GM18502 (cell line): ENCODE measurements at regions not wholly inside any gene's neighbourhood (a gene's known extent, or its start where the extent isn't known, plus 50 kb on each side); places are given as distances from the start of the nearest gene placed in this dataset.

ENCODE experiments used
- ATAC-seq: cut with Tn5 transposase; IDR thresholded peaks from one replicate; pipeline ENCODE4 v1.9.1; 2021; ENCODE audit warnings: mild to moderate bottlenecking; ENCODE audit not compliant: unreplicated experiment, poor library complexity

DNA sequence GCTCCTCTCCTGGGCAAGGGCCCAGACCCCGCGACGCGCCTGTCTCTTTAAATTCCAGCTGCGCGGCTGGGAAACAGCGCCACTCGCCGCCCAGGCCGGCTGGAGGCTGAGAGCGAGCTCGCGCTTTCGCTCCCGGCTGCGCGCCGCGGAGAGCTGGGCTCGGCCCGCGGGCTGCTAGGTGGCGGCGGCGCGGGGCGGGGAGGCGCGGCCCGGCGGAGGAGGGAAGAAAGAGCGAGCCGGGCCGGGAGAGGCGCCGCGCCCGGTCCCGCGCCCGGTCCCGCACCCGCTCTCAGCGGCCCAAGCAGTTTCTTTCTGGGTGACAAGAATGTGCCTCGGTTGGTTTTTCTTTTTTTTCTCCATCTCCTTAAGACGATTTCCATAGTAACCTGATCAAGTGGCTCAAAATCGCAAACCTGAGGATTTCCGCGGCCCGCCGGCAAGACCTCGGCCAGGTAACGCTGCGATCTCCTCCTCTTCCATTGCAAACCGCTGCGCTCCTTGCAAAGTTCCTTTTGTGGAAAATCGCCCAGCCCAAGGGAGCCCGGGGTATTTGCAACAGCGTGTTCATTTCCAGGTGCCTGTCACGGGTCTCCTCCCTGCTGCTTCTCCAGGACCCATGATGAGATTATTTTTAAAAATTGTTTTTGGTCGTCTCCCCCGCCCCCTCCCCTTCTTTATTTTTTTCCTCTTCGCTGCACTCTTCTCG is 259.5 kb upstream of the E2F7 start:
- ATAC-seq: peak; percentile 96

DNA sequence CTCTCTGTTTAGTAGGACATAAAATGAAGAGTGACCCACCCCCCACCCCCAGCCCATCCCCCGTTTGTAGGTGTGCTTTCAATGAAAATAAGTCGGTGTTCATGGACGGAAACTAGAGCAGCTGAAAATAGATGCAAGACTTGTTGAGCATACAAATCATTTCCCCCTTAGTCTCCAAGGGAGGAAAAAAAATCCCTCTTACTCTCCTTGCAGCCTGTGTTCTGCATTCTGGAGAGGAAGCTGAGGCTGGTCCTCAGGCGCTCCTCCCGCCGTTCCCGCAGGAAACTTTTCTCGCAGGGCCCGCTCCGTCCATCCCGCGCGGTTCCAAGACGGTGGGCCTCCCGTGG is 259.0 kb upstream of the E2F7 start:
- no peak for ATAC-seq

DNA sequence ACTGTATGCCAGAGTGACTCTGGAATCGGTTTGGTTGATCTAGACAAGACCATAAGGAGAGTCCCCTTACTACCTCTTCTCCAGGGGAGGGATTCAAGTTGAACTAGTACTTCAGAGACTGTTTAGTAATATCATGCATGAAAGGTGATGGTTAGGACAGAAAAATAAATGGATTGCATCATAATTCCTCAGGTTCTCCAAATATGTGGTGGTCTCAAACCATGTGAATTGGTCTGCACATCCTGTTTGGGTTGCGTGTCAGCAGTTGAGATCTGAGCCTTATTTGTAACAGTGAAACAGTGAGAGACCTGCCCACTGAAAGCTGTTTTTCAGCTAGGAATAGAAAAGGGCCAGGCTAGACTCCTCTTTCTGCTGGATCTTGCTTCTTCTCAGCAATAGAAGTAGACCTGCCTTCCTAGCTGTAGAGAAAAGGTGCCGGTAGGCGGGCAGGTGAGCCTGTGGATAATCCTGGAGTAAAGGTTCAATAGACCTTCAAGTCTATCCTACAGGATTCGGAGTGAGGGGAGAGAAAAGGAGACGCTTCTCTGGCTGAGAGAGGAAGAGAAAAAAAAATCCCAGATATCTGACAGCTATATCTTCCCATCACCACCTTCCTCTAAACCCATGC is 258.5 kb upstream of the E2F7 start:
- ATAC-seq: no peak

DNA sequence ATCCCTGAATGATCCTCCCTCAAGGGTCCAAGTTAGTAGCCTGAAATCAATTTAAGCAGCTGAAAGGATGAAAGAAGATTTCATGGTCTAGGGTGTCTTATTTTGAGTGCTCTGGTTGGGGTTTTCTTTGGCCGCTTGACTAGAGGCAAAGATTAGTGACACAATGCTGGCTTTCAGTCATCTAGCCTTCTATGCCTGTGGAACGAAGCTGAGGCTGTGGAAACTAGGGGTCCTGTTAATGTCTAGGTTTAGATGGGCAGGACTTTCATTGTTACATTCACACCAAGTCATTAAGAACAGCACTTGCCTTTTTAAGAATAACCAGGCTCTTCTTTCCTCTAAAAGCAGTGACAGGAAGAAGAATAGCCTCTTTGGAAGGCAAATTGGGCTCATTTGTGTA is 253.8 kb upstream of the E2F7 start:
- no peak for ATAC-seq

DNA sequence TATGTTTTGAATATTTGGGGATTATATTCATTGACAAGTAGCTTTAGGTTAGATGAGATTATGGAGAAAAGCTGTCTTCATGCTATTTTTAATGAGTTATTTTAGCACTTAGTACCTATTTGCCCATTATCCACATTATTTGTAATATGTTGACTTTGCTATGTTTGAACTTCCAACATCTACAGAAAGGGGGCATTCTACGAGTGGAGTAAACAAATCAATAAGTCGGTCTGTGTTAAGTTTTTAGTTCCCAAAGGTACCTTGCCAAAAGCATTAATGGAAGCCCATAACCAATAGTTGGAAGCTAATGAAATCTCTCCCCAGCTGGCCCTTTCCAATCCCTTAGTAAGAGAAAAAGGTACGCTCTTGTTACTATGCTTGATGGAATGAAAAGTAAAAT is 250.0 kb upstream of the E2F7 start:
- ATAC-seq: no peak

DNA sequence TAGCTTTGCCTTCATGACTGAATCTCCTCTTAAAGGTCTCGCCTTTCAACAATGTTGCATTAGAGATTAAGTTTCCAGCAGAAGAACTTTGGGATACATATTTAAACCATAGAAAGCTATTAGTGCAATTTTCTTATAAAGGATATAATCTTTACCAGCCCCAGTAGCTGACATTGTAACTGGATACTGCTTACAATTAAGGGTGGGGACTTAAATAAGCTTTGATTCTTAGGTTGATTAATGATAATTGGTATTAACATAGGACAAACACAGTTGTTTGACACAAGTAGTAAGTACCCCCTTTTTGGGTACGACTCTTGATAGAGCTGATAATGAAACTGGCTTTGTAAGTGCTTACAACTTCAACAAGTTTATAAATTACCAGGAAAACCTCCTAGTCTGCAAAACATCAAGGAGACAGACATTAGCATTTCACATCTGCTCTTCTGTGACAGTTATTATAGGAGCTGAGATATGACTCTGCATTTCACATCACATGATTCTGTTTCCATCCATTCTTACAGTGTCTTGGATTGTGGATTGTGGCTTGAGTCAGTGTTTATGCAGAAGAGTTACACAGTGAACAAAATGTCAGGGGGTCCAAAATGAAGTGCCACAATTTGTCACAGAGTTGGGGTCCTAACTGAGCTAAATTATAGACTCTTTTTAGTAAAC is 249.1 kb upstream of the E2F7 start:
- no peak for ATAC-seq

DNA sequence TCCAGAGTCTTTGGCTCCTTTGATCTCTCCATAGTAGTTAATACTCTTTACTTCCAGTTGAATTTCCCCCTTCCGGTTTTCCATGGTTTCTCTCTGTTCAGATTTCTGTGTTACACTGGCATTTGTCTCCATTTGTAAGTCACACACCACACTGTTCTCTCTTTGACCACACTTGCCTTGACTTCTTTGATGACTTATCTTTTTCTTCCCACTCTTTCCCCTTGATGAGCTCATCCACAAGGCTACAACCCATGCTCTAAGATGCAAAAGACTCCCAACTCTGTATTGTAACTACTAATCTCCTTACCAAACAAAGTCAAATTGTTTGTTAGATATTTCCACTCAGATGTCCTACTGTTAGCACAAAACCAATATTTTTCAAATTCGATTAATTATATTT is 242.7 kb upstream of the E2F7 start:
- ATAC-seq: no peak

DNA sequence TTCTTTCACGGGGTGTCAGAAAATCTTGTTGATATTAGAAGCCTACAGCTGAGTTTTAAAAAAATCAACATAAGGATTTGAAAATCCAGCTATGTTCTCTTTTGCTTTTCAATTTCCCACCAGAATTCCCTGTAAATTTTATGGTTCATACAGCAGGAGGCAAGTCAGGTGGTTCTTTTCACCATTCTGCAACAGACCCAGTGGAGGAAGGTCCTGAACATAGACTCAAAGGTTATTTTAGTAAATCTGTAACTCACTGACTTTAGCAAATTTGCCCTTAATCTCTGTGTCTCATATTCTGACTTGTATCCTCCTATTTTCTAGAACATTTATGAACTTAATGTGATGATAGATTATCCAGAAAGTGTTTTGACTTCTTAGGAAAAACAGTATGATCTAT is 235.4 kb upstream of the E2F7 start:
- ATAC-seq: no peak

DNA sequence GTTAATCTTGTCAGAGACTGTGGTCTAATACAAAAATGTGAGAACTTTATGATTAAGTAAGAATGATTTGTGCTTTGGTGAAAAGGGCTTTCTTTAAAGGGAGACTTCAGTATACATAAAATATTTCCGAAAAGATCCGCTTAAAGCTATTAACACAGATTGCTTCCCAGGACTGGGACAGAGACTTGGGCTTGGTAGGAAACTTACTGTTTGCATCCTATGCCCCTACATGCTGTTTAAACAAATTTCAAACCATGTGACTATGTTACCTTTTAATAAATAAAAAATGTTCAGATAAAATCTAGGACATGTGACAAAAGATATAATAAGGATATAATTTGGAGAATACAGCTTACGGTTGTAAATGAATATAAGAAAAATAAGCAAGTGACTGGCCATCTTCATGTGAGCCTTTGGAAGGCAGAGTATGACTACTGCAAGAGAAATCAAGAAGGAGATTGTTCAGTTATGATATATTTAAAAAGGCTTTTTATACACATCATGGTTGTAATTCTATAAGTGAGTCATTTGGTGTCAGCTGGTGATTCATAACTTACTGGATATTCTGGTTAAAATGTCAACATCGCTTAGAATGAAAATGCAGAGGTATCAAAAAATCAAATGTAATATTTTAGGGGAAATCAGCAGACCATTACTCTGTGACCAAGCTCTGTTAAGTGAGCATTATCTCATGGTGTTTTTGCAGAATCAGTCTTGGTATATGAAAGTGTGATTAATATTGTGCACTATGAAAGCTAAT is 234.7 kb upstream of the E2F7 start:
- no peak for ATAC-seq

DNA sequence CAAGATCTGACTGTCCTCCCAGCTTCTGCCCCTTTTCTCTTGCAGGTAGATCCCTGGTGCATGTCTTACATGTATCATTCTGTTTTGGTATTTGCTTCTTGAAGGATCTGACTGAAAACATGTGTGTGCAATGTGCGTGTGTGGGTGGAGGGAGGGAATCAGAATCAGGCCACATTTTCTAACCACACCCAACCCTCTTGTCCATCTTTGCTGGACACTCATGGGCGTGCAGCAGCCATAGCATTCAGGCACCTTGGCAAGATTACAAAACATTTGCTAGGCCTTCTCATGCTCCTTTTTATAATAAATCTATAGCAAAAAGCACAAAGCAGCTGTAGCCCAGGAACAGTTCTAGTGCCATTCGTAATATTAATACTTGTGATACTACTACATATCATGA is 233.6 kb upstream of the E2F7 start:
- ATAC-seq: no peak

DNA sequence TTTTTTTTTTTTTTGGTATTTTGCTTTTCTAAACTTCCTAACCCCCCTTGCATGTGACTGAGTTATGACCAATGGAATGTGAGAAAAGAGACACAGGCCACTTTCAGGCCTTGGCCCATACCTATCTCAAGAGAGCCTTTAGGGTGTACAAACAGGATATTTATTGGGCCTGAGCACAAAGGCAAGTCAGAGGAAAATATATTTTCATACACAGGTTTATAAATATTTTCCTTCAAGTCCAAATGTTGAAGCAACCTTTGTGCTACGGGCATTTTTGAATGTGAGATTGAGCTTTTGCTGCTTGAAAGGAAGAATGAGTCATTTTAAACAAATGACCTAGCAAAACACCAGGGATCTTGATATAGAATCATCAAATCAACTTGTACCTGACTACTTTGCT is 228.6 kb upstream of the E2F7 start:
- ATAC-seq: no peak

DNA sequence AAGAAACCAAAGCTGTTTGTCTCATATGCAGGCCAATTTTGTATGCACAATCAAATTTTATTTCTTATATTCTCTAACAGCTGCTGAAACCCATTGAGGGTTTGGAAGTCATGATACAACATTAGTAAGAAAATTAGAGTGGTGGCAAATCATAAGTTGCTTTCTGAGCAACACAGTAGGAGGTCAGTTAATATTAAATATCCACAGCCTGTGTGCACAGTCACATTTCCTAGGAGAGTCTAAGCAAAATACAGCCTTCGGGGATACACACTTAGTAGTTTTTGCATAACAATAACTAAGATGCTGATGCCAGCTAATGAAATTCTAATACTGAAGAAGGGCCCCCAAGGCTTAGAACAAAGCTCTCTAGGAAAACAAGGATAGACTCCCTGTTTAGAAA is 209.6 kb upstream of the E2F7 start:
- no peak for ATAC-seq

DNA sequence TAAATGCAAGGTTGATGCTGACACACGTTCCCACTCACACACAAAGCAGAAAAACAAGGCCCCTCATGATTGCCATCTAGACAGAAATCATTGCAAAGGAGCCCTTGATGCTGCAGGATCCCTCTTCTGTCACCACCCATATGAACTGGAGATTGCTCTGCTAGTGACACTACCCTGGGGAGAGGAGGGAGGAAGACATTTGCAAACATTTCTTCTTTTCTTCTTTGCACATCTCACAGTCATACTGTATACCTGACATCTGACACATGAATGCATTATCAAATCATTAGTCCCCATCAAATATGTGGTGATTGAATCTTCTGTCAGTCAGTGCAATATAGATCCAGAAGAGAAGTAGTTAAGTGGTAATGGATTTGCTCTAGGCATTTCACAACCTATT is 208.5 kb upstream of the E2F7 start:
- ATAC-seq: no peak

DNA sequence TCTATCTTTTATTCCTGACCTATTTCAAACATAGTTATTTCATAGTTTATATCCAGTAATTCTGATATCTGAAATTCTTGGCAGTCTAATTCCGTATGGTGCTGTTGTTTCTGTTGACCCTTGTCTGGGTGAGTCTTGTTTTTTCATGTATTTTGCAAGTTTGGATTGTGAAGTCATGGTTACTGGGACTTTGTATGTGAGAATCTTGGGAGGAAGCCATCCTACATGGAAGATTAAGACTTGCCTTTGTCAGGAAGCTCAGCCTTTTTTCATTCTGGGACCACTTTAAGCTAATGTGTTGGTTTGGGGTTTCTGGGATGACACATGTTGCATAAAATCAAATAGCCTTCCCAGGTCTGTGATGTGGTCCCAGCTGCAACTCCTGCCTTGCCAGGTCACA is 191.6 kb upstream of the E2F7 start:
- ATAC-seq: no peak

DNA sequence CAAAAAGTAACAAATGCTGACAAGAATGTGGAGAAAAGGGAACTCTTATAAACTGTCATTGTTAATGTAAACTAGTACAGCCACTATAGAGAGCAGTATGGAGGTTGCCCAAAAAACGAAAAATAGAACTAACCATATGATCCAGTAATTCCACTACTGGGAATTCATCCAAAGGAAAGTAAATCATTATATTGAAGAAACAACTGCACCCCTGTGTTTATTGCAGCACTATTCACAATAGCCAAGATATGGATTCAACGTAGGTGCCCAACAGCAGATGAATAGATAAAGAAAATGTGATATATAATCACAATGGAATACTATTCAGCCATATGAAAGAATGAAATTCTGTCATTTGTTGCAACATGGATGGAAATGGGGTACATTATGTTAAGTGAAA is 188.0 kb upstream of the E2F7 start:
- no peak for ATAC-seq

DNA sequence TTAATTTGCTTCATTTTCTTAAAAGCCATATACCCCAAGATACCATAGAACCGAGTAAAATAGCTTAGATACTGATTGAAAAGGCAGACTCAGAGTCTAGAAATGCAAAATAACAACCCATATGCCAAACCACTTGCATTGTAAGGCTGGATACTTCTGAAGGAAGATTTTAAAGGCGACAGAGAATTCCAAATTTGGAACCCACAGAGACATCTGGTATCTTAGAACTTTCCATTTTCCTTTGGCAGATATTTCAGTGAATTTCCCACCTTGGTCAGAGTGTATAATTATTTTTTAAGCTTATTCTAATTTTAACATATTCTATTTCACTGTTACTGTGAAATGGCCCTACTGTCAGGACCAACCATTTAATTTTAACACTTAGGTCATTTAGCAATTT is 186.4 kb upstream of the E2F7 start:
- no peak for ATAC-seq

DNA sequence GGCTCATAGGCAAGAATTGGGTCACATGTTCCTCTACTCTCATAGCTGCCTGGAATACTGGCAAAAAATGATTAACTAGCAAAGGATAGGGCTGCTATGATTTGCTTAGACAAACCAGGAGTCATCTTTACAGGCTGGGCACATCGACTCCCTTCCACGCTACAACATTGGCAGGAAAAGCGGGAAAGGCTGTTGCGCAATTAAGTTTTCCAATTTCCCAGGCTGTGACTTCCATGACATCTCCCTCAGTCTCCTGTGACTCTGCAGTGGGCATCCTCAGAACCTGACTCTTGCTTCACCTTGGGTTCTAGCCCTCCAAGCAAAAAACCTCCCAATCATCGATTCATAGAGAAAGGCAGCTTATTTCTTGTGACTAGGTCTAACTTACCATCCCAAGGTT is 184.5 kb upstream of the E2F7 start:
- ATAC-seq: no peak

DNA sequence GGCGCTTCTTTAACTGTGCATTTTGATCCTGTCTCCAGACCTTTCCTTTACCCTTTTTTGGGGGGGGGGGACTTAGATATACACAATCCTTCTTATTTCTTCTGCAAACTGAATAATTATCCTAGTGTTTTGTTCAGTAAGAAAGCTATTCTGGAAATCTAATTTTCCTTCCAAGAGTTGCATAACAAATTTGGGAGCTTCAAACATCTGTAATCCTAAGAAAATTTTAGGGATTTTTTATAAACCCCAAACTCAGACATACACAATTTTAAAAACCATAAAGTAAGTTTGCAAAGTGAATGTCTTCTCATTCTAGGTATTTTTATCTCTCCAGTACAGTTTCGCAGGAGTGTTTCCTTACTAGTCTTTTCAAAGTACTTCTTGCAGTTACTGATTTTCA is 182.7 kb upstream of the E2F7 start:
- no peak for ATAC-seq

DNA sequence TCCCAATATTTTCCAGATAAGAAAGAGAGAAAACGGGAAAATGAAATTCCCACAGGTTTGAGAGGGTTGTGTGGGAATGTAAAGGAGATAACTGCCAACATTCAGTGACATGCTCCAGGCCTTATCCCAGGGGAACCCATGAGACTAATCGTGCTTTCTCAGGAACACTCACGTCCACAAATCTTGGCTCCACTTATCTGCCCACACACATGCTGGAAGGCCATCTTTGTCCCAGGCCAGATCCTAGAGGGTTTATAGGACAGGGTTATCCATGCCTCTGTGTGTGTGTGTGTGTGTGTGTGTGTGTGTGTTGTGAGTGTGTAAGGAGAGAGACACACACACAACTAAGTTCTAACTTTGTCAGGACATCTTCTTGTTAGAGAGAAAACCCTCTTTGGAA is 182.2 kb upstream of the E2F7 start:
- ATAC-seq: no peak

DNA sequence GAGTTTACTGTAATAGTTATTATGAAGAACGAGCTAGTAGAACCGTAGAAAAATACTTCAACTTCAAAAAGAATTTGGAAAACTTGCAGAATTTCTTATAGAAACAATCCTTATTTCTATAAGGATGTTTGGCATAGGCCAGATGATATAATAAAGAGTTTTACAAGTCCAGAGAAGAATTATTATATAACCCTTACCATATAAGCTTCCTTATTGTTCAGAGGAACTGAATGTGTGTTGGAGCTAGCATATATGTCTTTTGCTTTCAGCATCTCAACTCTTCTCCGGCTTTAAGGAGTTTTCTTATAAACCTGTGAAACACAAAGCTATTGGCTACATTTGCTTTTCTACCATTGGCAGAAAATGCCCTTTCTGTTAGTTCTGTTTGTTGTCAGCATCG is 178.0 kb upstream of the E2F7 start:
- ATAC-seq: no peak

DNA sequence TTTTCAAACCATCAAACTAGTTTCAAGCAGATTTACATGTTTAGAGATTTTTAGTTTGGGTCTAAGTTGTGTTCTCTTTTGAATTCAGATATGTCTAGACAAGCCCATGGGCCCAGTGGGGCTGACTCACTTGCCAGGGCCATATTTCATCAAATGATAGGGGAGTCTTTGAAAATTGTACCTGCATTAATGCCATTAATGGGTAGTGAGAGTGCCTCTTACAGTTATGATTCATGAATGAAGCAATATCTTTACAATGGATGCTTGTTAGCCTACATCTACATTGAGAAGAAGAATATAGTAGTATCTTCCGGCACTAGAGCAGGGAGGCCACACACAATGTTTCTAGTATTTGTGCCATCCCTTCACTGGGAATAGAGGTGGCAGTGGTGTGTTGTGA is 174.2 kb upstream of the E2F7 start:
- no peak for ATAC-seq
